Keratinocyte (primary cell): ENCODE measurements at regions not wholly inside any gene's neighbourhood (a gene's known extent, or its start where the extent isn't known, plus 50 kb on each side); places are given as distances from the start of the nearest gene placed in this dataset.

ENCODE experiments used
- DNase-seq: peaks from one replicate; pipeline ENCODE4 v3.0.0-alpha.2; 2011; ENCODE audit warnings: low read depth, missing footprints, low spot score
- FAIRE-seq: peaks from 2 replicates; lab custom pipeline; 2011; peaks lifted over from hg19 to GRCh38; lab: Jason Lieb, UNC
- H2AFZ ChIP-seq: 2 replicates; pipeline ENCODE4 v1.6.0; 2012; ENCODE audit warnings: low read length, control low read depth, inconsistent platforms; ENCODE audit not compliant: control insufficient read depth
- H3K27ac ChIP-seq: 2 replicates; pipeline ENCODE4 v1.5.1; 2011; ENCODE audit warnings: low read length; ENCODE audit not compliant: control insufficient read depth, insufficient read depth
- H3K27me3 ChIP-seq: 3 replicates; pipeline ENCODE4 v1.6.0; 2011; ENCODE audit warnings: low read length; ENCODE audit not compliant: control insufficient read depth, insufficient read depth; ENCODE audit errors: extremely low read depth
- H3K36me3 ChIP-seq, 2 experiments: 2 replicates in 1 of 2; 3 replicates in 1 of 2; pipeline ENCODE4 v1.5.1; 2011; ENCODE audit warnings: low read length in 2 of 2, mild to moderate bottlenecking in 1 of 2; ENCODE audit not compliant: control insufficient read depth in 2 of 2, insufficient read depth in 2 of 2; ENCODE audit errors: extremely low read depth in 1 of 2
- H3K4me1 ChIP-seq: 3 replicates; pipeline ENCODE4 v1.5.1; 2011; ENCODE audit warnings: low read length; ENCODE audit not compliant: control insufficient read depth, insufficient read depth; ENCODE audit errors: extremely low read depth
- H3K4me2 ChIP-seq: 3 replicates; pipeline ENCODE4 v1.6.0; 2011; ENCODE audit warnings: low read depth, low read length; ENCODE audit not compliant: control insufficient read depth, insufficient read depth; ENCODE audit errors: extremely low read depth
- H3K4me3 ChIP-seq, 3 experiments: fragments of 200-600 bp in 1 of 3; sonication (generic) in 1 of 3; 2 replicates in 2 of 3; 3 replicates in 1 of 3; pipeline ENCODE4 v1.5.1; 2011 to 2016; ENCODE audit warnings: low read length in 3 of 3, mild to moderate bottlenecking in 3 of 3, control low read depth in 2 of 3, inconsistent platforms in 1 of 3, low read depth in 1 of 3, mixed read lengths in 1 of 3, mixed run types in 1 of 3, moderate library complexity in 1 of 3; ENCODE audit not compliant: control insufficient read depth in 2 of 3, insufficient read depth in 2 of 3; ENCODE audit errors: extremely low read depth in 1 of 3
- H3K79me2 ChIP-seq: 2 replicates; pipeline ENCODE4 v1.6.0; 2012; ENCODE audit warnings: low read length; ENCODE audit not compliant: control insufficient read depth, insufficient read depth
- H3K9ac ChIP-seq: 3 replicates; pipeline ENCODE4 v1.6.0; 2011; ENCODE audit warnings: low read length; ENCODE audit not compliant: control insufficient read depth, insufficient read depth; ENCODE audit errors: extremely low read depth
- H3K9me1 ChIP-seq: 3 replicates; pipeline ENCODE4 v1.6.0; 2011; ENCODE audit warnings: low read length; ENCODE audit not compliant: control insufficient read depth, insufficient read depth; ENCODE audit errors: extremely low read depth
- H3K9me3 ChIP-seq: 2 replicates; pipeline ENCODE4 v1.5.1; 2012; ENCODE audit warnings: low read depth, low read length; ENCODE audit not compliant: control insufficient read depth
- H4K20me1 ChIP-seq: 3 replicates; pipeline ENCODE4 v1.6.0; 2011; ENCODE audit warnings: low read length; ENCODE audit not compliant: control insufficient read depth, insufficient read depth; ENCODE audit errors: extremely low read depth
- EZH2 ChIP-seq: IDR thresholded peaks from one replicate; pipeline ENCODE4 v1.6.1; 2012; ENCODE audit warnings: inconsistent platforms, mild to moderate bottlenecking, low read length, moderate library complexity
- dilution Hi-C: fragments of 300-500 bp; cut with MboI; formaldehyde crosslinking; loops from one replicate; pipeline ENCODE4 v1.7.0; 2020; ENCODE audit warnings: low sequenced_read_pairs; ENCODE audit not compliant: extremely low pct_ligation_motif_present
- TF ChIP-seq, protein P1 (sequence below), 3 experiments: IDR thresholded peaks in 1 of 3; conservative IDR thresholded peaks in 1 of 3; optimal IDR thresholded peaks in 1 of 3; 2 replicates in 2 of 3; 3 replicates in 1 of 3; pipeline versions ENCODE3 to v1.5.1; 2011; ENCODE audit warnings: low read length in 3 of 3, mild to moderate bottlenecking in 3 of 3, moderate library complexity in 2 of 3, control low read depth in 1 of 3, inconsistent platforms in 1 of 3; ENCODE audit not compliant: insufficient read depth in 2 of 3; ENCODE audit errors: extremely low read depth in 1 of 3

DNA sequence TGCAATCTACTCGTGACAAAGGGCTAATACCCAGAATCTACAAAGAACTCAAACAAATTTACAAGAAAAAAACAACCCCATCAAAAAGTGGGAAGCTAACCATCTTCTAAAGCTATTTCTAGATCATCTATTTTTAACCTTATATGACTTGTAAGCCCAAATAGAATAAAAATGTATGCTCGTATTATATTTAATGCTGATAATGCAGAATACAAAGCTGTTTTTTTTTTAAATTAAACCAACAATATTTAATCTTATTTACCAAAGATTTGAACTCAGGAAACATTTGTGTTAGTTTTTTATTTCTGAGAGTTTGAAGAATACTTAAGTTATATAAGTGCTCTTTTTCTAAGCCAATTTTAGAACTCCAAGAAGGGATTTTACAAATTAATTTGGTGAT lies 652.1 kb downstream of the LRRC70 start:
- Histone ChIP-seq H3K36me3 (no peaks in the 10 kb centered on the region), H3K9me3 (no peaks in the 10 kb centered on the region), H3K4me3 (no peak overlapping the region), H3K9me1 (no peaks in the 10 kb centered on the region), H2AFZ (no peak overlapping the region), H3K27me3 (no peaks in the 10 kb centered on the region), H3K27ac (no peak overlapping the region), H3K79me2 (no peaks in the 10 kb centered on the region), H3K9ac (no peak overlapping the region), H3K4me1 (no peaks in the 10 kb centered on the region), H3K4me2 (no peak overlapping the region), H4K20me1 (no peaks in the 10 kb centered on the region)
- DNase-seq (no peak), FAIRE-seq (no peak)
- dilution Hi-C loops, result no loop called here
- TF ChIP-seq EZH2, result no peak
- TF ChIP-seq, protein P1, sequence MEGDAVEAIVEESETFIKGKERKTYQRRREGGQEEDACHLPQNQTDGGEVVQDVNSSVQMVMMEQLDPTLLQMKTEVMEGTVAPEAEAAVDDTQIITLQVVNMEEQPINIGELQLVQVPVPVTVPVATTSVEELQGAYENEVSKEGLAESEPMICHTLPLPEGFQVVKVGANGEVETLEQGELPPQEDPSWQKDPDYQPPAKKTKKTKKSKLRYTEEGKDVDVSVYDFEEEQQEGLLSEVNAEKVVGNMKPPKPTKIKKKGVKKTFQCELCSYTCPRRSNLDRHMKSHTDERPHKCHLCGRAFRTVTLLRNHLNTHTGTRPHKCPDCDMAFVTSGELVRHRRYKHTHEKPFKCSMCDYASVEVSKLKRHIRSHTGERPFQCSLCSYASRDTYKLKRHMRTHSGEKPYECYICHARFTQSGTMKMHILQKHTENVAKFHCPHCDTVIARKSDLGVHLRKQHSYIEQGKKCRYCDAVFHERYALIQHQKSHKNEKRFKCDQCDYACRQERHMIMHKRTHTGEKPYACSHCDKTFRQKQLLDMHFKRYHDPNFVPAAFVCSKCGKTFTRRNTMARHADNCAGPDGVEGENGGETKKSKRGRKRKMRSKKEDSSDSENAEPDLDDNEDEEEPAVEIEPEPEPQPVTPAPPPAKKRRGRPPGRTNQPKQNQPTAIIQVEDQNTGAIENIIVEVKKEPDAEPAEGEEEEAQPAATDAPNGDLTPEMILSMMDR (optimal IDR thresholded peaks at IDR 0.05 in 1 of 3, IDR thresholded peaks at IDR 0.05 in 1 of 3, conservative IDR thresholded peaks at IDR 0.05 in 1 of 3; ENCODE audit: extremely low read depth in 1 of 3, insufficient read depth in 2 of 3, low read length in 3 of 3), result no peak

DNA sequence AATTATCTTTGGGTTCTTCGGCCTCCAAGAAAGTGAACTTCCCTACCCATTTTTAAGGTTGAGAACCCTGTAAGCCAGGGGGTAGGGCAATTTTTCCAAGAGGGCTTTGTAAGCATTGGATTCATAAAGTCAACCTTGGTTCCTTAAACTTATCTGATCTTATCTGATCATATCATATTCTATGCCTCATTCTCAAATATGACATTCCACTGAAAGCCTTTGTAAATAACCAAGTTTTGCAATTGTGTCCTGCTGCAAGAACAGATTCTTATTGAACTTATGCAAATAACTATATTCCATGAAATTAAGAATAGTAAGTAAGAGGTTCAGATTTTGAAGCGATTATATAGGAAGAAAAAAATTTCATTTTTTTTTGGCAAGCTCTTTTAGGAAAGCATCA lies 649.5 kb downstream of the LRRC70 start:
- Histone ChIP-seq H3K4me2 (no peak overlapping the region), H3K4me3 (no peak overlapping the region), H3K27ac (no peak overlapping the region), H3K4me1 (no peaks in the 10 kb centered on the region), H3K36me3 (no peaks in the 10 kb centered on the region), H3K9me1 (no peaks in the 10 kb centered on the region), H3K9me3 (no peaks in the 10 kb centered on the region), H3K27me3 (no peaks in the 10 kb centered on the region), H2AFZ (no peak overlapping the region), H4K20me1 (no peaks in the 10 kb centered on the region), H3K79me2 (no peaks in the 10 kb centered on the region), H3K9ac (no peak overlapping the region)
- no peak for DNase-seq
- FAIRE-seq, result no peak
- TF ChIP-seq, protein P1 (optimal IDR thresholded peaks at IDR 0.05 in 1 of 3, IDR thresholded peaks at IDR 0.05 in 1 of 3, conservative IDR thresholded peaks at IDR 0.05 in 1 of 3; ENCODE audit: extremely low read depth in 1 of 3, insufficient read depth in 2 of 3, low read length in 3 of 3), result no peak
- TF ChIP-seq EZH2, result no peak
- dilution Hi-C loops, result no loop called here
